GM12873 (cell line): ENCODE measurements at regions not wholly inside any gene's neighbourhood (a gene's known extent, or its start where the extent isn't known, plus 50 kb on each side); places are given as distances from the start of the nearest gene placed in this dataset.

Source experiments
- TF ChIP-seq, protein P1 (sequence below): IDR thresholded peaks from 2 replicates; pipeline ENCODE4 v1.5.1; 2012; ENCODE audit warnings: low read depth, mild to moderate bottlenecking, moderate library complexity, low read length, control low read depth; ENCODE audit not compliant: insufficient read depth; ENCODE audit errors: missing control alignments

DNA sequence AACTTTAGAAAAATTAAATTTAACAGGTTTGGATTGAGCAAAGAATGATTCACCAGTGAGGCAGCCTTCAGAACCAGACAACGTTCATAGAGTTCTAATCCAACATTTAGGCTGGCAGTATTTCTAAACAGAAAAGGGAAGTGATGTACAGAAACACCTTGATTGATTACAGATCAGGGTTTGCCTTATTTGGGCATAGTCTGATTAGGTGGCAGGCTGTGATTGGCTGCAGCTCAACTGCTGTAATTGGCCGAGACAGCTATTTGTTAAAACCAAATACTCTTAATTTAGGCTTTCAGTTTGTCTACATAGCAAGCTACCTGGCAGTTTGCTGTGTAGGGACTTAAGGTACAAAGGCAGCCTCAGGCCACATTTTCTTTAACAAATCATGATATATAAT lies 802.5 kb downstream of the IPMK start:
- TF ChIP-seq, protein P1, sequence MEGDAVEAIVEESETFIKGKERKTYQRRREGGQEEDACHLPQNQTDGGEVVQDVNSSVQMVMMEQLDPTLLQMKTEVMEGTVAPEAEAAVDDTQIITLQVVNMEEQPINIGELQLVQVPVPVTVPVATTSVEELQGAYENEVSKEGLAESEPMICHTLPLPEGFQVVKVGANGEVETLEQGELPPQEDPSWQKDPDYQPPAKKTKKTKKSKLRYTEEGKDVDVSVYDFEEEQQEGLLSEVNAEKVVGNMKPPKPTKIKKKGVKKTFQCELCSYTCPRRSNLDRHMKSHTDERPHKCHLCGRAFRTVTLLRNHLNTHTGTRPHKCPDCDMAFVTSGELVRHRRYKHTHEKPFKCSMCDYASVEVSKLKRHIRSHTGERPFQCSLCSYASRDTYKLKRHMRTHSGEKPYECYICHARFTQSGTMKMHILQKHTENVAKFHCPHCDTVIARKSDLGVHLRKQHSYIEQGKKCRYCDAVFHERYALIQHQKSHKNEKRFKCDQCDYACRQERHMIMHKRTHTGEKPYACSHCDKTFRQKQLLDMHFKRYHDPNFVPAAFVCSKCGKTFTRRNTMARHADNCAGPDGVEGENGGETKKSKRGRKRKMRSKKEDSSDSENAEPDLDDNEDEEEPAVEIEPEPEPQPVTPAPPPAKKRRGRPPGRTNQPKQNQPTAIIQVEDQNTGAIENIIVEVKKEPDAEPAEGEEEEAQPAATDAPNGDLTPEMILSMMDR, result no peak

DNA sequence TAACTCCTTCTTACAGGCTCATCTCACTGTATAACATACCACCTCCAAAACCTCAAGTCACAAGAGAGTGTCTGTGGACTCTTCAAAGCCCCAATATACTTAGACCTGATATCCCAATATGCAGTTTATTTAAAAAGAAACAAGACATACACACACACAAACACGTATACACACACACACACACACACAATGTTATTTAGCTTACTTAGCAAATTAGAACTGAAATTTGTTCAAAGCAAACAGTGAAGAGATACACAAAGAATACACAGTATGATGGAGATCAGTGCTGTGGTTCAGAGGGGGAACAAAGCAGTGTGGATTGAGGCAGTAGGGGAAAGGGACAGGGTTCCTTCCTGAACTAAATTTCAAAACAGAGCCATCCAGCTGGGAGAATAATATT lies 807.2 kb downstream of the IPMK start:
- TF ChIP-seq, protein P1, result no peak

DNA sequence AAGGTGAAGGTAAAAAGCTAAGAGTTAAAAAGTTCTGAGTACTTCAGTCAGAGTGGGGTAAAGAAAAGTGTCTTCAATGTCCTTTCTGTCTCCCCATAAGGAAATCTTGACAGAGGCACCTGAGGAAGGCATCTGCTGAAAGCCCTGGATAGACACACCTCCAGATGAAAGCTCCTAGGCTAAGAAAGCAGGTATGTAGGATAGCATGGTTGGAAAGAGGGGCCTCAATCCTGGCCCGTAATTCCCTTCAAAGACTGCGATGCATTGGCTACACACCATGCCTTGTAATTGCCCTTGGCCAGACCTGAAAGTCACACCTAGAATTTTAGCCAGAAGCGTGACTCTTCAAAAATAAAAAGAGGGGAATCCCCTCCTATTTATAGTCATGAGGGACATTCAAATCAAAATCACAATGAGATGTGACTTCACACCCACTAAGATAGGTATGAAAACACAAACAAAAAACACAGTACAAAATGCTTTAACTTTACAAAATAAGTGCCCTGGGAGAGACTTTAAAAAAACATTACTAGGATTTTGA lies 809.7 kb downstream of the IPMK start:
- TF ChIP-seq, protein P1, result no peak

DNA sequence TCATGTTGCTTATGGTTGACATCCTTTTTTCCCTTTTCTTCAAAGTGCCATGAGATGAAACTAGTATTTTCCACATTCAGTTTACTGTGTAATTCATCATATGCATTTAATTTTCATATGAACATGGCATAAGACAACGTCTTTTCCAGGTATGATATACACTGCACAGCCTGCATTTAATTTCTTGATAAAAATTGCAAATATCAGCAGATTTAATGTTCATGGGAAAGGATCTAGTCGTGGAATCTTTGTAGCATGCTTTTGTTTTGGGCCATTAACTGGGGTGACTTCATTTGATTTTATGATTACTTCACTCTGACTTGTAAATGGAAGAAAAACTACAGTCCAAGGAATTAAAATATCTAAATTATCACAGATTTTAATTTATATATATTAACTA lies 837.3 kb downstream of the IPMK start:
- TF ChIP-seq, protein P1, result no peak

DNA sequence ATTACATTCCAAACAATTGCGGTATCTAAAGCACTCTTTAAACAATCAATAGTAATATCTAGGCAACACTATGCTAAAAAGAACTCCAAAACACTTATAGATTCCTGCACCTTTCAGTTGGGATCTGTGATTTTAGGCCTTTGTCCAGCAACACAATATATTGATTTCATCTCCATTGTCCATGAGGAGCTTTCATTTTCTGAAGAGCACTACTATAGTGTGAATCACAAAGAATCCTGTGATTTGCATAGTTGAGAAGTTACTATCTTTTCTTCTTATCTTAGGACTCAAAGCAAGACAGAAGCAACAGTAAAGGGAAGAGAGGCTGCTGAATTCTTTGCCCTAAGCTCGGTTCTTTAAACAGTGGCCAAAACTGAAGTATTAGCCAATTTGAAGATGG lies 846.8 kb downstream of the IPMK start:
- TF ChIP-seq, protein P1, result no peak

DNA sequence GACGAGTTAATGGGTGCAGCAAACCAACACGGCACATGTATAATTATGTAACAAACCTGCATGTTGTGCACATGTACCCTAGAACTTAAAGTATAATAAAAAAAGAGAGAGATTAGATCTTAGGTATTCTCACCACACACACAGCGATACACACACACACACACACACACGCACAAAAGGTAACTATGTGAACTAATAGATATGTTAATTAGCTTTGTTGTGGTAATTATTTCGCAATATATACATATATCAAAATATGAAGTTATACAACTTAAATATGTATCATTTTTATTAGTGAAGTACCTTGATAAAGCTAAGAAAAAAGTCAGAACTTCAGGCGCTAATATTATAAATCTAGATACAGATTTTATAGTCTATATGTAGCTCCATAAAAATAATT lies 849.2 kb downstream of the IPMK start:
- TF ChIP-seq, protein P1, result no peak

DNA sequence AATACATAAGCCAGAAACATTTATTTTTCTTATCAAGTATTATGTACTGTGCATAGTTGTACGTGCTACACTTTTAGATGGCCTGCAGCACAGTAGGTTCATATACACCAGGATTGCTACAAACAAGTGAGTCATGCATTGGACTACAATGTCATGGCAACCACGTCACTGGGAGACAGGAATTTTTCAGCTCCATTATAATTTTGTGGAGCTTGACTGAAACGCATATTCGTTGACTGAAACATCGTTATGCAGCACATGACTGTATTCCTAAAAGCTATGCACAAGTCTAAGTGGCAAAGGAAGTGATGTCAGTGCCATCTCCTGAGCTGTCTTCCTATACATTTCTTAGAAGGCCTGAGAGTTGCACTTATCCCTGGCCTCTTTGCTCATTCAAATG lies 871.8 kb downstream of the IPMK start:
- TF ChIP-seq, protein P1, result no peak
